GM18909 (cell line): ENCODE measurements at regions not wholly inside any gene's neighbourhood (a gene's known extent, or its start where the extent isn't known, plus 50 kb on each side); places are given as distances from the start of the nearest gene placed in this dataset.

Experiments used
- ATAC-seq: cut with Tn5 transposase; IDR thresholded peaks from one replicate; pipeline ENCODE4 v1.9.1; 2021; ENCODE audit warnings: mild to moderate bottlenecking; ENCODE audit not compliant: unreplicated experiment, poor library complexity

DNA sequence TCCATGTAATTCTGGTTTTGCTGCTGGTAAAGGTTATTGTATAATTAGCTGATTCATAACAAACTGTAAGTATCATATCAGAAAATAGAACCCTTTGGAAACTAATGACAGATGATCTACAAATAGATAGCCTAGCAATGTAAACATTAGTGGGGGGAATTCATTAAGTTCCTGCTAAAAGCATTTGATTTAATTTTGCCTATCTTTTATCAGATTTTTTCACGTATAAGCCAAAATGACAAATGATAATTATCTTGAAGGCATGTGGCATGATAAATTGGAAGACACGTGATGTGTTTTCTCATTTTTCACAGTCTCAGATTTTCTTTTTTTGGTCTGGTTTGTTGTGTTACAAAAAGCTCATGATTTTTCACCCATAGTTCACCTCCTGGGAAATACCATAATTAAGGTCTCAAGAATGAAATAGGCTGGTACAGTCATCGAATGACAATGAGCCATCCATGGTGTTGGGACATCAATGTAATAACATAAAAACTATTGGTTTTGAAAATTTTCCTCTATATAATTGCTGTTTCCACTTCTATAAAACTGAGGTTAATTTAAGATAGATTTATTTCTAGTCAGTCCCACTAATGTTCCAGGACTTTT lies 325.9 kb upstream of the TBL1XR1 start:
- ATAC-seq, result no peak

DNA sequence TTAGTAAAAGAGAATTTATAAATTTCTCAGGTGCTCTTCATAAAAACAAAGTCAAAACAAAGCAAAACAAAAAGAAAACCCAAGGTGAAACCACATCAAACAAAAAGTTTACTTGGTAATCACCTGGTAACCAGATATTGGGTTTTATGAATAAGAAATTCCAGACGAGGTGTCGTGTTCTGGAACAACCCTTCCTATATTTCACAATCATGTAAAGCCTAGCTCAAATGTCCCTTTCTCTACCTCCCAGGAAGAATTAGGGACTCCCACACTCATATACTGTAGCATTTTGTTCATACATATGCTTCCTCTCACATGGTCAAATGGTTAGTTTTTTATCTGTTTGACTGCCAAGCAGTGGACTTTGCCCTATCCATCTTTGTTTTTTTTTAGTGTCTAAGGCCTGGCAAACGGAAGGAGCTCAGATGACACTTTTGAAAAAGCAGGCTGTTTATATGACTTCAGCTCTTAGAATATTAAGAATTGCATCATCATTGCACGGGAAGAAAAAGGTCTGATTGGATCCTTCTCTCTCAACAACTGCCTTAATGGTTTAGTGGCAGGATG lies 326.7 kb upstream of the TBL1XR1 start:
- ATAC-seq, result no peak

DNA sequence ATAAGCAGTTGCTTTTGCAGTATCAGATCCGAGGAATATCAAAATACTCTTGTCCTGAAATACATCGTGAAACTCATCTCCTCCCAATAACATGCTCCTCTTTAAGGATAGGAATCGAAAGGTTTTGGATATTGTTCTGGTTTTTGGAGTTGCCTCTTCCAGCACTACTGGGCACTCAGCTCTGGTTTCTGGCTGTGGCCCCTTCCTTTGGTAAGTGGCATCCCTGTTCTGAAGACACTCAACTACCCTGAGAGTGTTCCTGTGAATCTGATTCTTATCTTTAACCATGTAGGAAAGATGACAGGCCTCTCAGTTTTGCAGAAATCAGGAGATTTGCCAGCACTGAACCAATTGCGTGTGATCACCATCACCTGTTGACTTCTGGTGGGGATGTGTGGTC lies 327.5 kb upstream of the TBL1XR1 start:
- no peak for ATAC-seq

DNA sequence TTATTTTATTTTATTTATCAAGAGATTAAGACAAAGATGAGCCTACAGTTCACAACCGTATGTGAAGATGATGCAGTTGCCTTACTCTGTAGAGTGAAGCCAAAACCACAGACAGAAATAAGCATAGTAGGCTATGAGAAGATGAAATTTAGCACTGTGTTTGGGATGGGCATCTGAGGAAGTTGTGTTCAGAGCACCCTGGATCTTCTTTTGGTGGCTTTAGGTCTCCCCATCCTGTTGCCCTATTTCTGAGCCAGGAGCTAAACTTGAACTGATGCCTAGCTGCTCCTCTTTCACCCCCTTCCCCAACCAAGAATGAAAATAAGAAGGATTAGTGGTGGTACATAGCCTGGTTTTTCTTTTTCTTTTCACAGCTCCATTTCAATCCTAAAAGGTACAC lies 328.1 kb upstream of the TBL1XR1 start:
- no peak for ATAC-seq

DNA sequence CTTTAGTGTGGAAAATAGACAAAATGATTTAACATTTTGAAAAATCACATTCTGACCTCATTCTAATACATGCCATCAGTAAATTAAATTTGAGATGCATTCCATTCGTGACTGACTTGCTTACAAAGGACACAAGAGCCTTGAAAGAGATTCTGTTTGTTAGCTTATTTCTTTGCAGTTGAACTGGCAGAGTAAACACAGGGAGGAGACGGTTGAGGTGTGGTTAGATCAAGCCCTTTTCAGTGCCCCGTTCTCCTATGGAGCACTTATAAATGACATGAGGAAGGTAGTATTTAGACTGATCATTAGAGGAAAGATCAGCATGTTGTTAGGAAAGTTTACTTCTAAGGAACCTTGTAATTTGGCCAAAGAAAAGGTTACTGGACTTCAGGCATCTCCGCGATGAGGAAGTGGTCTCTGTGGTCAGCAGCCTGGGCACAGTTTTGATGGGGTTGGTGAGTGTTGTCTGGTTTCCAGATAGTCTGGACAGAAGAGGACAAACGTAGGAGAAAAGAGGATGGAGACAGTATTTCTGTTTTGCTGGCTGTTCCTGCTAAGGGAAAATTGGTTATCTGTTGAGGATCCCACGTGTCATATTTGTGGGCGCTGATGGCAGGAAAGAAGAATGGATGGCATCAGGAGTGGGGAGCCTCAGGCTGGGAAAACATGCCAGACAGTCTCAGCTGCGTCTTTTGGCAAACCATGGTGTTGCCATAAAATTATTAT lies 328.9 kb upstream of the TBL1XR1 start:
- ATAC-seq, result no peak

DNA sequence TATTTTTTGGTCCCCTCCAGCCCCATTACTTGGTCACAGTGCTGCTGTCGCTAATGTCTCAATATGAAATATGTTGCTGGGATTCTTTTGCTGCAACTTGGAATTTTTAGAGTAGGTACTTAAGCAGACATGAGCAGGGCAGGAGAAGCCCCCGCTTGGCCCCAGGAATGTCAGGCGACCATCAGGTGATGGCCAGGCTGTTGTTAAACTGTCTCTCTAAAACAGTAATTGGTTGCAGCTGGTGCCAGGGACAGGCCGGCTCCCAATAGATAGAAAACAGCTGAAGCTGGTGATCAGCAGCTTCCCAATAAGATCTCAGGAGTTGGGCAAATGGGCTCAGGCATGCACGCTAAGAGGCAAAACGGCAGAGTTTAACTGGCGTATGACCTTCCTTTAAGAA lies 329.9 kb upstream of the TBL1XR1 start:
- ATAC-seq, result no peak

DNA sequence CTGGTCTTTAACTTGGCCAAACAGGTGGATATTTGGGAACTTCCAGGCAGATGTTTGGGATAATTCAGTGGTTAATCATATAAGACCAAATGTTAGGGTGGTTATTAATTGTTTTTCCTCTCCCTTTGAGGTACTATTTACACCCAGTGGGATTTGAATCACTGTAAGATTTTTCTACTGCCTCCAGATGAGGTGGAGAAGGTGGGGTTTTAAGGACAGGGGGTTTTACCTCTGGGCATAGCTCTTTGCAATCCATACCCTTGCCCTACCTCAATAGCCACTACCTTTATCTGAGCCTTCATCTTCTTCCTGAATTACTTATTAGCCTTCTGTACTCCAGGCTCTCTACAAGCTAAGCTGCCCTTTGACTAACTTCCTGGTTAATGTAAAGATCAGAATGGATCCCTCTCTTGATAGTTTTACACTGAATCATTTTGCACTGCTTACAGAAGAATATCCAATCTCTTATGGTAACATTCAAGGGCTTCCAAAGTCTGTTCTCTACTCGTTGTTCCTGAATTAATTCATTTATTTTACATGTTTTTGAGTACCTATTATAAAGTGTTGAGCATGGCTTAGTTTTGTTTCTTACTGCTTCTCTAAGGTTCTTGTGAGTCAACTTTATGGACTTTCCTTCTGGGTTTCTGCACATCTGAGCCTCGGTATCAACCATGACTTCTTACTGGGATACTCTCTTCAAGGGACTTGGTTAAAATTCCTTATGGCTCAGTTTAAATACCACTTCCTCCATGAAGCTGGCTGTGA lies 331.2 kb upstream of the TBL1XR1 start:
- no peak for ATAC-seq

DNA sequence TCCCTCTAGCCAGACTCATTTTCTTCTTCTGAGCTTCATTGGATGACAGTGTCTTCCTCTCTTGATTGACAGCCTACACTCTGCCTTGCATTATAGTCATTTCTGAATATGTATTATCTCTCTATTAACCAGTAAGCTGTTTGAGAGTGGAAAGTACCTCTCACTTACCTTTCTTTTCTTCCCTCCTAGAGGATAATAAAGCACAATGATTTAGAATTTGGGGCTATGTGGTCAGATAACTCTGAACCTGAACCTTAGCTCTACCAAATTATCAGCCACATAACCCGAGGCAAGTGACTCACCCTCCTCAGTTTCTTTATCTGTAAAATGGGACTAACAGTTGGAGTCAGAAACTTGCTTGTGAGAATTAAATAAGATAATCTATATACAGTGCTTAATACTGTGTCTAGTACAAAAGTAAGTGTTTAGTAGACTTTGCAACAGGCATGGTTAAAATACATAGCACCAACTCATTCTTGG lies 331.8 kb upstream of the TBL1XR1 start:
- ATAC-seq, result no peak

DNA sequence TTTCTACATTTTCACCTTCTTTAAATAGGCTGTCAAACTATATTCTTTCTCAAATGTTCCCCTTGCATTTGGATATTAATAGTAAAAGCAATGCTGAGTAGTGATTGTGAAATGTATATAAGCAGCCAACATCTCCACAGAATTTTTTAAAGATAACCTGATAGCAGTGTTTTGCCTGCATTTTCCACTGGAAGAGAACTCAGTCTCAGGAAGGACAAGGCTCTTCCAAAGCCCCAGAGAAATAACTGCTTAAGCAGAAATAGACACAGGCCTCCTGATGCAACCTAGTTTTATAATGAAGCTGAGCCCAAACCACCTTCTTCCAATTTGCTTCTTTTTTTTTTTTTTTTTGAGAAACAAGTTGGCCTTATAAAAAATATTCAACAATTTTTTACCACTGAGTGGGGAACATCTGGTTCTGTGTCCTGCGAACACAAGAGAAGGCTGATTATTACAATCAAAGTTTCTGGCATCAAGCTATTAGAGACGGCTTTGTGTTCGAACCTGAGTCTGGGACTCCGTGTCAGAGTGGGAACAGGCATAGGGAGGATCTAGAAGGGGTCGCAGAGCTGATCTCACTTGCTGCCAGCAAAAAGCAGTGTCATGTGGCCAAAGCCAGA lies 332.5 kb upstream of the TBL1XR1 start:
- ATAC-seq, result no peak

DNA sequence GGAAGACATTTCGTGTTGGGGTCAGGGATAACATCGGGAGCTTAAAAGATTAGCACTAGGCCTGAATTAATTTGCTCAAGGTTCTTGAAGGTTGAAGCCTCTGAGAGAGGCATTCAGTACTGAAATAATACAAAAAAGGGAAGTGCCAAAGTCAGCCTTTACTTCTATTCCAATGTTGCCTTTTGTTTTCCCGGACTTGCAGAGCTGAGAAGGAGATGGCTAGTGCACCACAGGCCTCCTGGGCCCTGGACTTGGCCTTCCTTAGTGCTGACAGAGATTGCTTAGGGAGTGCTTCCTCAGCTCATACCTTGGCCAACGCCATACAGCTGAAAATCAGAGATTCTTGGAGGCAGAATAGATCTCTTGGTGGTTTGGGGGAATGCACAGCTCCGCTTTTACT lies 333.6 kb upstream of the TBL1XR1 start:
- no peak for ATAC-seq

DNA sequence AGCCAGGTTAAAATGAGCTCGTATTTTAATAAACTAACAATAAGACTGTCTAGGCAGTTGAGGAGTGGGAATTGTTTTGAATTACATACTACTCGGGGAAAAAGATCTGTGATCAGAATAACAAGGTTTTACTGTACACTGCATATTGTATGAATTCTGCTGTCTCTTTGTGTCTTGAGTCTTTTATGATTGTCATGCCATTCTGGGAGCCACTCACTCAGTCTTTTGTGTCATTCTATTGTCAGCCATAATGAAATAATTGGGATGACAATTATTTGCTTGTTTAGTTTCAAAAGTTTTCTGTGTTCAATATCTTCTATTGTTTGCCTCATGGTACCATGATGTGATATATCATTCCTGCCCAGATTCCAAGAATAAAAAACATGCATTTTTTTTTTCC lies 339.6 kb upstream of the TBL1XR1 start:
- no peak for ATAC-seq

DNA sequence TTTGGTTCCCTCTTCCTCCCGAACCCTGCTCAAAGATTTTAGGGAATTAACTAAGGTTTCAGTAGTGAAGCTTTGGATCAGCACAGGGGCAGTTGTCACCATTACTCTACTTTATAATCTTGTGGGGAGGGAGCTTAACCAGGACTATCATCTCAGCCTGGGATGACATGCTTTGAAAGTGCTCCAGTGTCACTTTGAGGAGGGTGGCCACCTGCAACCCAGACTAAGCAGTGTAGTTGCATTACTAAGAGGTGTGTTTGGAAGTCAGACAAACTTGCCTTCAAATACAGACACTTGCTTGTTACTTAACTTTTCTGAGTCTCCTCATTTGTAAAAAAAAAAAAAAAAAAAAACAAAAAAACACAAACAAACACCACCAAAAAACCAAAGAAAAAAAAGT lies 340.3 kb upstream of the TBL1XR1 start:
- no peak for ATAC-seq

DNA sequence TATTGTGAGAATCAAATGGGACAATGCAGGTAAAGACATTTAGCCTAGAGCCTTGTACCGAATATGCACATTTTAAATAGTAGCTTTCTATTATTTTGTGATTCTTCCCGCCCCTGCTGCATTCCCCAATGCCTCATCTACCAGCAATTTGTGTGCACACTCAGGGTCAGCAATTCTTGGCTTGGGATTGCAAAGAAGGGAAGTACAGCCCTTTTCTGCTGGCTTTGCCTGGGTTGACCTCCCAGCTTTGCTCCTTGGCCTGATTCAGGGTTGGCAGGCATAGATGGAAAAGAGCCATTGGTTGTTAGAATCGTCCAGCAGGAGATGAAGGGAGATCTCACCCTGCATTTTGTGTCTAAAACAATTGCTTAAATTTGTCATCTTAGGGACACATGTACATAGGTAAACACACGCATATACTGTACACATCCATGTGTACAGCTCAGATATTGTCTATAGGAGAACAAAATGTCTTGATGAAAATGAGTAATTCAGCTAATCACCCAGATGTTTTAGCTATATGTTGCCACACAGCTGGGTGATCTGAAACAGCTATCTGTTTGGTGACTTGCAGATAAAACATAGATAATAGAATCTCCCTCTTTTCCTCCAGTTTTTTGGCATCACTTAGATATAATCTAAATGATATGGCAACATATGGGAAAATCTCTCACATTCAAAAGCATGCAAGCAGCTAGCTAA lies 340.9 kb upstream of the TBL1XR1 start:
- no peak for ATAC-seq

DNA sequence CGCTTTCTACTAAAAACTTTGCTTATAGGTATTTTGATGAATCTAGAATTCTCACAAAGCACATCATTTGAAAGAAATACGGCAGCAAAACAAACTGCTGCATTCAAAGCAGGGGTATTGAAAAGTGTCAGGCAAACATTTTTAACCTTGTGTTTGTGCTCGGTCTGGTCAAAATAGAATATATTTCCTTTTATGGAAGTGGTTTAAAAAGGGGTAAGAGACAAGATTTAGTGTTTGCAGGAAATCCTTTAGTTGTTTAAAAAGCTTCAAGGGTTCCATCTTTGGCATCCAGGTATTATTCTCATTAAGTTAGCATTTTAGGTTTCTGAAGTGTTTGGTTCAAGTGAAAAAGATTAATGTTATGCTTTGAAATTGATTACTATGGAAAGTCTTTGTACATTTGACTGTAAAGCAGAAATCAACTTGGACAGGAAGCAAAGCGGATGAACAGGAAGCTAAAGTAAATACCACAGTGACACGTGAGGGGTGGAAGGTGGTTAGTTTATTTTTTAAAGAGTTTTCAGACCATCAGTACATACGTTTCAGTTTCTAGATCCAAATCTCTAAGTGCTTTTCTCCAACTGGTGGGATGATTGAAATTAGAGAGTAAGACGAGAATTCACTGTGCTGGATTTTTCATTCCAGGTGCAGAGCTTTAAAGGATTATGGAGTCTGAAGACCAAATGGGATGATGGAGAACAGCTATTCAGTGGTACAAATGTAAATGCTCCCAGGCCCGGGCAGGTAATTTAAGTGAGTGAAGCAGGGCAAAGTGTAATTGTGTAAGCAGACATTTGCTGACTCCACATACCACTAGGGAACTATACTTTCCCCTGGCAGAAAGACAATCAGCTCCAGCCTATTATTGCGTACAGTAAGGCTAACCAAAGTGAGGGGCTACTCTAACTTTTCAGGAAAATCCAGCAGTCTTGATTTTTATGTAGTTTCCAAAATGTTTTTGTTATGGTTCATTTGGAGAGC lies 341.8 kb upstream of the TBL1XR1 start:
- peak; percentile 96 for ATAC-seq

DNA sequence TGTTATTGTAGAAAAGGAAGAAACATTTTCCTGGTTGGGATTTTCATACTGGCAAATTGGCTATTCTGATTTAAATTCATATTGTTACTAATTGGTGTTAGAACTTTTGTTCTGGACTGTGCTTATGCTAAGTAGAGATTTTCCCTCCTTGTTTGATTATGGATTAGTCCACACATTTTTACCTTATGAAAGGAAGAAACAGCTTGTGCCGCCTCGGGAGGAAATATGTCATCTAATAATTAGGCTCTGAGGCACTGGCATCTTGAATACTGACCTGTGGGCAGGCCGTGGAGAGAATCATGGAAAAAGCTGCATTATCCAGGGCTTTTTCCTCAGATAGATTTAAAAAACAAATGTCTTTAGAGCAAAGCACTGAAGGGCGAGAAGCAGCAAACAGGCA lies 344.3 kb upstream of the TBL1XR1 start:
- no peak for ATAC-seq

DNA sequence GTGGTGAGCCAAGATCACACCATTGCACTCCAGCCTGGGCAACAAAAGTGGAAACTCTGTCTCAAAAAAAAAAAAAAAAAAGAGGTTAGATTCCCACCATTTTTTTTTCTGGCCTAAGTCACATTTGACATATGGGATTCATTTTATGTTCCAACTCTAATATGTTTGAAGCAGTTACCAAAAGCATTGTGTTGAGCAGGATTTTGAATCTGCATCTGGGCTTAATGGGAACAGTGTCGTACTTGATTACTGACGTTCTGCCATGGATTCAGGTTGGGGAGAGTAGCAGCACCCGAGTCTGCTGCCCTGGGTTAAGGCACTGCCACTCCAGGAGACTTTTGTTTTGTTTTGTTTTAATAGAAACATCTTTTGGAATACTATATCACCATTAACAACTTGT lies 348.7 kb upstream of the TBL1XR1 start:
- no peak for ATAC-seq

DNA sequence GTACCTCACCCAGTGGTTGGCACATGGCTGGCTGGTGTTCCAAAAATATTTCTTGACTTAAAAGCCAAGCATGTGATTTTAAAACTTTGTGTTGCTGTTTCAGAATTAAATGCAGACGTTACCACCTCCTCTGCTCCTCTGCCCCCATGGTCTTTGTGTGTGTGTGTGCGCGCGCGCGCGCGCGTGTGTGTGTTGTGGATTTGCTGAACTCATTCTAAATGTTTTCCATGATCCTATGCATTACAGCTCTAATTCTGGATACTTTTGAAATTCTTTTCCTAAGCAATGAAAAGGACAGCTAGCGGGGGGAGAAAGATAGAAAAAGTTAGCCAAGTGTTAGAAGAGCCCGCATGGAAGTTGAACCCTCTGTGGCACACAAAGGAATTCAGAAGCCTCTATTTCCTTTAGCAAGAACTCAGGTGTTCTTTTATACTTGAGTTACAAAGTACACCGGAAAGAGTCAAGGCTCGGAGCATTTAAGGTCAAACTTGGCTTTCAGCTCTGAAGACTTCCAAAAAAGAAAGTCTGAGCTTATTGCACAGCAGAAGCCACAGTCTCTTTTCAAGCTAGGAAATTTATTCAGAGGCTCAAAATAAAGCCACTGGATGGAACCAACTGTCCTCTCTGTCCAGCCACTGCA lies 350.5 kb upstream of the TBL1XR1 start:
- no peak for ATAC-seq

DNA sequence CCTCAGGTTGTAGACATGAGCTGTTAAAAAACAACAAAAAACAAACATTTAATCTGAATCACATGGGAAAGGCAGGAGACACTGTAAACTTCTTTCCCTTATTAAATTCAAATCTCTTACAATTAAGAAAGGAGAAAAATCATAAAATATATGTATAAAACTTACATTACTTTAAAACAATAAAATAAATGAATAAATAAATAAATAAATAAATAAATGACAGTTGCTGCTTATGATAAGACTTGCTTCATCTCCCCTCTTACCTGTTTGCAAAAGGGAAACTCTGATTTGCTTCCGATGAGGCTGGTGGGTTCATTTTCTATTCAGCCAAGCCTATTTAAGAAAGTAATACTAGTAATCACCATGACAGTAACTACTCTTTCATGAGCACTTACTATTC lies 353.4 kb upstream of the TBL1XR1 start:
- no peak for ATAC-seq
